SK-N-SH (cell line): ENCODE measurements at regions not wholly inside any gene's neighbourhood (a gene's known extent, or its start where the extent isn't known, plus 50 kb on each side); places are given as distances from the start of the nearest gene placed in this dataset.

Experiments used
- CTCF ChIA-PET: fragments of 300-600, 350-600 bp; formaldehyde crosslinking; extraction: SDS; loops from one replicate; lab custom pipeline; 2021; lab: Yijun Ruan, JAX
- POLR2A ChIA-PET: fragments of 350-600 bp; sonication (Branson Sonifier 250); formaldehyde crosslinking; extraction: SDS; loops from one replicate; lab custom pipeline; 2020; ENCODE audit warnings: antibody characterized with exemption, inconsistent platforms; lab: Yijun Ruan, JAX
- DNase-seq: peaks from one replicate; pipeline ENCODE4 v3.0.0; 2012
- H2AFZ ChIP-seq: fragments of 200-600 bp; sonication (generic); 2 replicates; pipeline ENCODE4 v1.8.1; 2016; ENCODE audit warnings: antibody characterized with exemption, mild to moderate bottlenecking, low read depth
- H3F3A ChIP-seq: fragments of 200-600 bp; sonication (generic); replicated peaks from 2 replicates; pipeline ENCODE3; 2016; ENCODE audit warnings: antibody characterized with exemption, mild to moderate bottlenecking; ENCODE audit not compliant: insufficient read depth
- H3K27ac ChIP-seq, 2 experiments: fragments of 200-500 bp in 1 of 2; fragments of 200-600 bp in 1 of 2; sonication (Bioruptor generic) in 1 of 2; sonication (generic), shearing (Covaris generic) in 1 of 2; 2 replicates each; pipeline versions ENCODE4 v1.5.1 to v1.6.1; 2014 to 2016; ENCODE audit warnings: low read depth in 2 of 2, inconsistent platforms in 1 of 2, low read length in 1 of 2, mild to moderate bottlenecking in 1 of 2, mixed read lengths in 1 of 2
- H3K27me3 ChIP-seq: fragments of 200-600 bp; sonication (generic), shearing (Covaris generic); 2 replicates; pipeline ENCODE4 v1.6.1; 2016; ENCODE audit warnings: mixed run types; ENCODE audit not compliant: insufficient read depth
- H3K36me3 ChIP-seq, 2 experiments: fragments of 200-500 bp in 1 of 2; fragments of 200-600 bp in 1 of 2; sonication (Bioruptor generic) in 1 of 2; sonication (generic) in 1 of 2; replicated peaks in 1 of 2; 2 replicates each; pipeline versions ENCODE3 to v1.5.1; 2014 to 2016; ENCODE audit warnings: low read length in 1 of 2, mild to moderate bottlenecking in 1 of 2; ENCODE audit not compliant: insufficient read depth in 2 of 2, control insufficient read depth in 1 of 2
- H3K4me1 ChIP-seq, 2 experiments: fragments of 200-500 bp in 1 of 2; fragments of 200-600 bp in 1 of 2; sonication (Bioruptor generic) in 1 of 2; sonication (generic), shearing (Covaris generic) in 1 of 2; 2 replicates each; pipeline versions ENCODE4 v1.5.1 to v1.6.1; 2014 to 2016; ENCODE audit warnings: low read depth in 1 of 2, low read length in 1 of 2, mixed run types in 1 of 2; ENCODE audit not compliant: insufficient read depth in 2 of 2, control insufficient read depth in 1 of 2
- H3K4me2 ChIP-seq: fragments of 200-600 bp; sonication (generic), shearing (Covaris generic); 2 replicates; pipeline ENCODE4 v1.6.1; 2017; ENCODE audit warnings: mixed run types
- H3K4me3 ChIP-seq, 2 experiments: fragments of 200-500 bp in 1 of 2; fragments of 200-600 bp in 1 of 2; sonication (Bioruptor generic) in 1 of 2; sonication (generic), shearing (Covaris generic) in 1 of 2; 2 replicates each; pipeline versions ENCODE4 v1.5.1 to v1.8.1; 2014 to 2016; ENCODE audit warnings: low read depth in 2 of 2, inconsistent platforms in 1 of 2, low read length in 1 of 2, mild to moderate bottlenecking in 1 of 2, mixed read lengths in 1 of 2, moderate library complexity in 1 of 2
- H3K79me2 ChIP-seq: fragments of 200-600 bp; sonication (generic); 2 replicates; pipeline ENCODE4 v1.8.1; 2017; ENCODE audit warnings: mild to moderate bottlenecking; ENCODE audit not compliant: insufficient read depth
- H3K9ac ChIP-seq: fragments of 200-600 bp; sonication (generic); 2 replicates; pipeline ENCODE4 v1.6.1; 2017; ENCODE audit warnings: mixed run types
- H3K9me2 ChIP-seq: fragments of 200-600 bp; sonication (generic); 2 replicates; pipeline ENCODE4 v1.6.1; 2017; ENCODE audit warnings: mixed run types
- H3K9me3 ChIP-seq: fragments of 200-600 bp; sonication (generic); 2 replicates; pipeline ENCODE4 v1.6.1; 2017; ENCODE audit warnings: mixed run types, mild to moderate bottlenecking, moderate library complexity
- H4K20me1 ChIP-seq: fragments of 200-600 bp; sonication (generic); 2 replicates; pipeline ENCODE4 v1.6.1; 2017; ENCODE audit warnings: mild to moderate bottlenecking, mixed run types; ENCODE audit not compliant: insufficient read depth
- EP300 ChIP-seq, 2 experiments: IDR thresholded peaks; 2 replicates each; pipeline versions ENCODE4 v1.4.0 to v1.6.1; 2012; ENCODE audit warnings: borderline replicate concordance in 1 of 2, low read depth in 1 of 2, low read length in 1 of 2
- EZH2phosphoT487 ChIP-seq: fragments of 200-600 bp; sonication (generic); IDR thresholded peaks from 2 replicates; pipeline ENCODE4 v1.6.1; 2017; ENCODE audit warnings: low read depth, mixed run types, mild to moderate bottlenecking, antibody characterized with exemption, moderate library complexity, borderline replicate concordance
- FOSL2 ChIP-seq: IDR thresholded peaks from 2 replicates; pipeline ENCODE4 v1.4.0; 2012; ENCODE audit warnings: low read depth, mild to moderate bottlenecking, moderate library complexity, borderline replicate concordance
- FOXM1 ChIP-seq: IDR thresholded peaks from 2 replicates; pipeline ENCODE4 v1.4.0; 2012; ENCODE audit warnings: low read depth, mild to moderate bottlenecking
- GATA2 ChIP-seq: sonication (generic); formaldehyde crosslinking; IDR thresholded peaks from 2 replicates; pipeline ENCODE4 v1.5.0; 2020; ENCODE audit warnings: mild to moderate bottlenecking, missing genetic modification reagents
- JUND ChIP-seq: IDR thresholded peaks from 2 replicates; pipeline ENCODE4 v1.4.0; 2012
- MAX ChIP-seq: IDR thresholded peaks from 2 replicates; pipeline ENCODE4 v1.4.0; 2012; ENCODE audit warnings: low read depth
- MEF2A ChIP-seq: IDR thresholded peaks from 2 replicates; pipeline ENCODE4 v1.4.0; 2012; ENCODE audit warnings: low read depth, borderline replicate concordance
- MXI1 ChIP-seq: IDR thresholded peaks from 2 replicates; pipeline ENCODE4 v1.6.1; 2012; ENCODE audit warnings: mild to moderate bottlenecking, low read depth, low read length, improper control_type of control experiment
- NFIC ChIP-seq: IDR thresholded peaks from 2 replicates; pipeline ENCODE4 v1.4.0; 2012; ENCODE audit warnings: borderline replicate concordance
- PBX3 ChIP-seq: IDR thresholded peaks from 2 replicates; pipeline ENCODE4; 2012
- RCOR1 ChIP-seq: fragments of 150-350 bp; IDR thresholded peaks from 2 replicates; pipeline ENCODE4 v1.6.1; 2017; ENCODE audit warnings: antibody characterized with exemption, low read length
- REST ChIP-seq: IDR thresholded peaks from 2 replicates; pipeline ENCODE4 v1.6.1; 2012; ENCODE audit warnings: mild to moderate bottlenecking, low read depth, low read length, moderate library complexity
- RXRA ChIP-seq: IDR thresholded peaks from 2 replicates; pipeline ENCODE4 v1.4.0; 2012; ENCODE audit warnings: low read depth, mild to moderate bottlenecking, borderline replicate concordance
- SIN3A ChIP-seq: IDR thresholded peaks from 2 replicates; pipeline ENCODE4 v1.6.1; 2012; ENCODE audit warnings: low read depth, mild to moderate bottlenecking, low read length, moderate library complexity, borderline replicate concordance
- TAF1 ChIP-seq: IDR thresholded peaks from 2 replicates; pipeline ENCODE4 v1.6.1; 2012; ENCODE audit warnings: low read depth, mild to moderate bottlenecking, low read length, moderate library complexity, borderline replicate concordance
- TCF12 ChIP-seq: IDR thresholded peaks from 2 replicates; pipeline ENCODE4 v1.4.0; 2012
- TEAD4 ChIP-seq: IDR thresholded peaks from 2 replicates; pipeline ENCODE4 v1.4.0; 2012; ENCODE audit warnings: mild to moderate bottlenecking, borderline replicate concordance; ENCODE audit not compliant: insufficient read depth
- YY1 ChIP-seq: IDR thresholded peaks from 2 replicates; pipeline ENCODE4 v1.4.0; 2012; ENCODE audit warnings: low read depth, mild to moderate bottlenecking
- ZBTB33 ChIP-seq: IDR thresholded peaks from 2 replicates; pipeline ENCODE4 v1.4.0; 2012; ENCODE audit warnings: low read depth, borderline replicate concordance
- WGBS: methylation state at CpG from one replicate; pipeline ENCODE4 v1.1.6; 2017; ENCODE audit warnings: low lambda C conversion rate; 5-methylcytosine and 5-hydroxymethylcytosine counted together

GRCh38 chr4:128358231-128358912 is 70.8 kb upstream of the PGRMC2 start:
- DNase-seq, result no peak
- Histone ChIP-seq H2AFZ (no peak overlapping the region), H3K9ac (no peak overlapping the region), H3K27me3 (no peaks in the 10 kb centered on the region), H3K27ac (peak overlapping the region; percentile 16 to 96; a peak in 3 of 4 replicates), H3K4me2 (no peak overlapping the region), H3K79me2 (no peaks in the 10 kb centered on the region), H3K4me3 (no peak overlapping the region), H3K9me3 (no peaks in the 10 kb centered on the region), H3K36me3 (no peaks in the 10 kb centered on the region), H3F3A (peaks cover 20% of the 10 kb centered on the region), H3K4me1 (peaks cover 27 to 30% of the 10 kb centered on the region in 2 experiments), H4K20me1 (no peaks in the 10 kb centered on the region), H3K9me2 (no peaks in the 10 kb centered on the region)
- ChIA-PET POLR2A (no interaction called here), CTCF (interaction anchor here (1.1 to 1.4 kb wide), 3 partner anchors 30 to 75 kb away, joined by 3 read pairs; no protein-coding TSS in a partner anchor)
- WGBS, result 62% methylated on average over 7 of the region's 7 CpGs
- TF ChIP-seq EZH2phosphoT487 (no peak), MXI1 (0 out of 2 replicates have a peak, but pooled peaks have one; percentile 31), YY1 (no peak), JUND (peak; percentile 67), TCF12 (peak; percentile 96), REST (no peak), EP300 (IDR thresholded peaks at IDR 0.05; ENCODE audit: borderline replicate concordance in 1 of 2, low read depth in 1 of 2, low read length in 1 of 2) (peak; percentile 75 to 94), TAF1 (no peak), MAX (peak; percentile 74; the same call in 1 of the 2 replicates), RXRA (no peak; the same call in none of the 2 replicates), MEF2A (peak; percentile 64), TEAD4 (peak; percentile 92), PBX3 (peak; percentile 93), FOSL2 (peak; percentile 40; the same call in 1 of the 2 replicates), RCOR1 (peak; percentile 58), NFIC (peak; percentile 92), SIN3A (0 out of 2 replicates have a peak, but pooled peaks have one; percentile 33), ZBTB33 (peak; percentile 54; the same call in 1 of the 2 replicates), FOXM1 (peak; percentile 68; the same call in 1 of the 2 replicates), GATA2 (peak; percentile 65)
